Activated T-helper 1 cell treated with Interleukin-2 at 50 U/mL for 16 hours (primary cell): ENCODE measurements at regions not wholly inside any gene's neighbourhood (a gene's known extent, or its start where the extent isn't known, plus 50 kb on each side); places are given as distances from the start of the nearest gene placed in this dataset.
"Not testable (repeated sequence)": the region's sequence is repeated elsewhere in the genome, so short reads cannot be mapped to it uniquely, and the experiment has no call there.

Experiments used
- DNase-seq: peaks from one replicate; pipeline ENCODE4 v3.0.0-alpha.2; 2020; ENCODE audit warnings: low read depth

- no peak for DNase-seq
Observed at GRCh38 chr5:175347027-175347426, 97.0 kb downstream of the DRD1 start.

DNA sequence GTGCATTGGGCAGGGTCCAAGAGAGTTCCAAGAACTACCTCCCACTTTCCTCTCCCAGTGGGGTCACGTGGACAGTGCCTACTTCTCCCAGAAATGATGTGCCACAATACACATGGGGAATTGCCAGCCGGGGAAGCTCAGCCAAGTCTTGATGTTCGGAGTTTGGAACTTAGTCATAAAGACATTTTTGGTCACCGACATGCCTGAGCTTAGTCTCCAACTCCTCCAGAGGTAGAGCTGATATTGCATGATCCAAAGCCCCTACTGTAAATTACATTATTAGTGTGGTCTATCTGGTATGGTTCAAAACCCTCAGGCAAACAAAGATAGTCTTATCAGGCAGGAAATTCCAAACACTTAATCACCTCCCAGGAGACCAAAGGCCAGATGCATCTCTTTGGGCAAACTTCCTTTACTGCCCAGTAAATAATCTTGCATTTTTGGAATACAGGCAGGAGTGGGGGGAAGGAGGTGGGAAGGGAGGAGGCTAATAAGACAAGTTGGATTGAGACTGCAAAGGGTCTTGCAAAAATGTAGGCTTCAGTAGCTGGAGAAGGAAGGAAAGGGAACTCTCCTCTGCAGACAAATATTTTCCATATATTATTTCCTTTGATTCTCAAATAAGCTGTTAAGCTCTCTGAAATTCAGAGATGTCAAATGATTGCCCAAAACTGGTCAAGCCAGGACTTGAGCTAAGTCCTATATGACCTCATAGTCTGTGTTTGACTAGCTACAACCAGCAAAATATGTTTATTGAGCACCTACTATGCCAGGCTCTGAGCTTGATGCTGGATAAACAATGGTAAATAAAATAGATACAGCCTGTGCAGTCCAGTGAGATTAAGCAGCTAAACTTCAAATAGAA is 99.4 kb downstream of the DRD1 start:
- DNase-seq = no peak

- no peak for DNase-seq
Observed at GRCh38 chr5:175343308-175343707, 100.7 kb downstream of the DRD1 start.

GRCh38 chr5:175340180-175340579 is 103.8 kb downstream of the DRD1 start:
- DNase-seq = no peak

- DNase-seq = no peak
Observed at GRCh38 chr5:175337680-175338079, 106.3 kb downstream of the DRD1 start.

- DNase-seq = no peak
Observed at GRCh38 chr5:175336781-175337180, 107.2 kb downstream of the DRD1 start.

DNA sequence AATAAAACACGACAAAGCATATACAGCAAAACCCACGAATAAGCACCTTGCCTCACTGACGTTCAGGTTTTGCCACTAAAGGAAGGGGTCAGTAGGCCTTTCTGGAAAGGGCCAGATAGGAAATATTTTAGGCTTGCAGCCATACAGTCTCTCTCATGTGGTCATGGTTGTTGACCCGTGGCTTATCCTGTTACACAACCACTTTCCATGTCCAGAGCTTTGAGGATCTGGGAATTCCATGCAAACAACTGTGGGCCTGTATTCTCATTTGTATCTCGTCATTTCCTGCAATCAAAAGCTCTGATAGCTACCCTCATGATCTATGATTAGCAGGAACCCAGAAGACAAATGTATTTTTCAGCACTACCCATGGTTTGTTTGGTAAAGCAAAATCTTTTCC is 108.3 kb downstream of the DRD1 start:
- no peak for DNase-seq

- not testable (repeated sequence) for DNase-seq
Observed at GRCh38 chr5:175331173-175332036, 112.6 kb downstream of the DRD1 start.

GRCh38 chr5:175329976-175330375 is 114.0 kb downstream of the DRD1 start:
- no peak for DNase-seq

- DNase-seq = no peak
Observed at GRCh38 chr5:175328687-175329086, 115.3 kb downstream of the DRD1 start.

DNA sequence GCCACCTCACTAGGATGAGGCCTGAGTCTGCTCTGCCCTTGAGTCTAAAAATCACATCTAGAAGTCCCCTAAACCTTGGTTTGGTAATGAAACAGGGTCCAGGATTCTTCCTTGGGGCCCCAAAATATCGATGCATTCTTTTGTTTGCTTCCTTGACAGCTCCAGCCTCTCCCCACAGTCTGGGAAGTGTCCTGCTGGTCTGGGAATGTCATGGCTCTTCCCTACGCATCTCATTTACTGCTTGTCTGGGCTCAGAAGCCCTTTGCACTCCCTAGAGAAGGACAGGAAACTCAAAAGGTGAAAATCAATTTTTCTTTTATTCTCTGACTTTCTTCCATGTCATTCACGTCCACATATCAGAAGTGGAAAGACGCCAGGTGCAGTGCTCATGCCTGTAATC is 115.8 kb downstream of the DRD1 start:
- no peak for DNase-seq

DNA sequence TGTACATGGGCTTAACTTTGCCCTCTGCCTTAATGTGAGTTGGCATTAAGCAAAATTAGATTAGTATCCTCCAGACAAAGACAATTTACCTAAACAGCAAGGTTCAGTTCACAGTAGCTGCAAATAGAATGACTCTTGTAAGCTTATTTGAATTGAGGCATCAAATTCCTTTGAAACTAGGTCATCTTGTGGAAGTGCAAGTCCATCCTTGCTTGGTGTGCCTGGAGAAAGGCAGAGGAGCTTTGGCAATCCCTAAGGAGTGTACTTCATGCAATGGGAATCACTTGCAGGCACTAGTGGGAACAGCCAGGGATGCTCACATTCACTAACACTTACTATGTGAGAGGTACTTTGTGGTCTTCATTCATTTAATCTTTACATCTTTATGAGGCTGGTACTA is 118.3 kb downstream of the DRD1 start:
- DNase-seq = no peak

DNA sequence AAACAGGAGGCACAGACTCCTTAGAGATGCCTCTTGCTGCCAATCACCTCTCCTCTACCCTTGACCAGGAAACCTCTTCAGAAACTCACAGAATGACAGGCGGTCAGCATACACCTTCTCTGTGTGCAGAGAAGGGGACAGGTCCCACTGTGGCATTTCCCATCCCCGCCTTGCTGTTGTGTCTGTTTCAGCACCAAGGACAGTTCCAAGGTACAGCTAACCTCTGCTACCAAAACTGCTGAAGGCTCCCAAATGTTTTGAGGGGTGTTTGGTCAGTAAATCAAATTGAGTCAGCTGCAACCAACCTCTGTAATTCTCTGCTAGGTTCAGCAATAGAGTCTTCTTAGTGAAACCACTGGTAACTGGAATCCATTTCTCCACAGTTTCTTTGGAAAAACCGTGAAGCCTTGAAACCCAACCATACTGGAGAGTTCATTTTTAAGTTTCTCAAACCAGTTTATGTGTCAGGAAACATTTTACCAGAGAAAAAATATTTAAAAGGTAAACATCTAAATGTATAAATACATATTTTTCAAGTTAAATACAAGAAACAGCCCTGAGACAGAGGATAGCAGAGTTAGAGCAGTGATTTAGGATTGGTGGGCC is 122.0 kb downstream of the DRD1 start:
- no peak for DNase-seq

GRCh38 chr5:175319199-175319598 is 124.8 kb downstream of the DRD1 start:
- DNase-seq = no peak

GRCh38 chr5:175317872-175318271 is 126.1 kb downstream of the DRD1 start:
- no peak for DNase-seq

- DNase-seq = no peak
Observed at GRCh38 chr5:175309218-175309810, 134.7 kb downstream of the DRD1 start.

- no peak for DNase-seq
Observed at GRCh38 chr5:175308701-175309100, 135.3 kb downstream of the DRD1 start.

GRCh38 chr5:175306381-175306780 is 137.6 kb downstream of the DRD1 start:
- DNase-seq = no peak

DNA sequence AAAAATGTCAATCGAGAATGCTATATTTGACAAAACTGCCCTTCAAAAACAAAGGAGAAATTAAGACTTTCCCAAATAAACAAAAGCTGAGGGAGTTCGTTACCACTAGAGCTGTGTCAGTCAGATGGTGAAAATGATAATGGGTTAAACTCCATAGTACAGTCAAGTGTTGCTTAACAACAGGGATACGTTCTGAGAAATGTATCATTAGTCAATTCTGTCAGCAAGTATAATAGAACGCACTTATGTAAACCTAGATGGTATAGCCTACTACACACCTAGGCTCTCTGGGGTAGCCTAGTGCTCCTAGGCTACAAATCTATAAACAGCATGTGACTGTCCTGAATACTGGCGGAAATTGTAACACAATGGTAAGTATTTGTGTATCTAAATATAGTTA is 138.7 kb downstream of the DRD1 start:
- no peak for DNase-seq

DNA sequence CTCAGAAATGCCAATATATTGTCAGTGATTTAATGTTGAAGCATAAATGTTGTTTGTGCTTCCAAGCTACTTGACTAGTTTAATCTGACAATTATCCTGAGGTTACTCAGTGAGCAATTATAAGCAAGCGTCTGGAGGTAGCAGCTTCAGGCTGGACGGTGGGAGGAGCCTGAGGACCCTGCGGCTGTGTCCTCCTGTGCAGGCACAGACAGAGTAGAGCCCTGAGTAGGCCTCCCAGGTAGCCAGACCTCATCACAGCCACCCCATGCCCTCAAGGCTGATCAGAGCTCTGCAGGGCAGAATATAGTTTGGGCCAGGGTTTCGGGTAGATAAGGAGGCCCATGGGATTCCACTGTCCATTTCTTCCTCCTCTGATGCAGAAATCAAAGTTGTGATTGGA is 153.6 kb downstream of the DRD1 start:
- DNase-seq = no peak

DNA sequence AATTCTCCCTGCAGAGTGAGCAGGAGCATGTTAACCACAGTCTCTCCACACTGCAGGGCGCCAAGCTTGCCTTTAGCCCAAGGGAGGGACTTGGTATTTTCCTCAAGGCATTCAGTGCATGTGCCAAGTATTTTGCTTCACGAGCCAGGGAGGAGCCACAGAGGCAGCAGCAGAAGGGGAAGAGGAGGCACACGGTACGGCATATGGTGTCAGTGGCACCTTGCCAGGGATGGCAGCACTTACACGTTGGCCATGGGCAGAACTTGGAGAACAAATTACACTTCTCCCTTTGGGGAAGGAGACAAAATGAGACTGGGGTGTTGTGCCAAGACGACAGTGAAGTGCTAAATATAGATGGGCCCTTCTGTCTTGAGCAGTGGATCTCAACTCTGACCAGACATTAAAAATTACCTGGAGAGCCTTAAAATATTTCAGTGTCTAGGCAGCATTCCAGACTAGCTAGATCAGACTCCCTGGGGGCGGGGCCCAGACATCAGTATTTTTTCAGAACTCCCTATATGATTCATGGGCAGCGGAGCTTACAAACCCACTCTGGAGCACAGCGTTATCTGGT is 155.8 kb downstream of the DRD1 start:
- DNase-seq = no peak

- no peak for DNase-seq
Observed at GRCh38 chr5:175286981-175287380, 157.0 kb downstream of the DRD1 start.
